Breast epithelium (tissue), 3 donors: ENCODE measurements at regions not wholly inside any gene's neighbourhood (a gene's known extent, or its start where the extent isn't known, plus 50 kb on each side); places are given as distances from the start of the nearest gene placed in this dataset.

Experiments used
- POLR2A ChIP-seq: fragments of 450-650 bp; IDR thresholded peaks from one replicate; pipeline ENCODE4 v1.6.1; 2016; ENCODE audit warnings: antibody characterized with exemption, mild to moderate bottlenecking, moderate library complexity
- TF ChIP-seq, protein P1 (sequence below), 3 donors: fragments of 450-650 bp; IDR thresholded peaks; one replicate each; pipeline ENCODE4 v1.5.1; 2016 to 2017; ENCODE audit warnings: antibody characterized with exemption in 3 of 3, mild to moderate bottlenecking in 3 of 3, moderate library complexity in 3 of 3

DNA sequence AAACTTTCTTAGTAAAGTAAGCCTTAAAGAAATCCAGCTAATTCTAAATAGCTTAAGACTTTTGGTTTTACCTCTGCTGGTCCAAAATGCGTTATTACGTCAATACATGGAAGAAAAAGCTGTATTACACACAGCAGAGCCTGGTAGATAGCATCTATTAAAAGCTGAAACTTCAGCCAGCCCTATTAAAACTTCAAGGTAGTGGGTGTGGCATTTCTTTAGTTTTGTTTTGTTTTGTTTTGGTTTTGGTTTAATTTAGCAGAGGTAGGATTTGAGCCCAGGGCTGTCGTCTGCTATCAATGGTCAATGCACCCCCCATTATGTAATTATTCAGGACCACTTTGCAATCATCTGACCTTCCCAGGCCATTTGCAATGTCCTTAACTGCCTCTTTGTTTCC, 318.4 kb upstream of the MAF start:
- TF ChIP-seq POLR2A, result no peak
- TF ChIP-seq, protein P1, sequence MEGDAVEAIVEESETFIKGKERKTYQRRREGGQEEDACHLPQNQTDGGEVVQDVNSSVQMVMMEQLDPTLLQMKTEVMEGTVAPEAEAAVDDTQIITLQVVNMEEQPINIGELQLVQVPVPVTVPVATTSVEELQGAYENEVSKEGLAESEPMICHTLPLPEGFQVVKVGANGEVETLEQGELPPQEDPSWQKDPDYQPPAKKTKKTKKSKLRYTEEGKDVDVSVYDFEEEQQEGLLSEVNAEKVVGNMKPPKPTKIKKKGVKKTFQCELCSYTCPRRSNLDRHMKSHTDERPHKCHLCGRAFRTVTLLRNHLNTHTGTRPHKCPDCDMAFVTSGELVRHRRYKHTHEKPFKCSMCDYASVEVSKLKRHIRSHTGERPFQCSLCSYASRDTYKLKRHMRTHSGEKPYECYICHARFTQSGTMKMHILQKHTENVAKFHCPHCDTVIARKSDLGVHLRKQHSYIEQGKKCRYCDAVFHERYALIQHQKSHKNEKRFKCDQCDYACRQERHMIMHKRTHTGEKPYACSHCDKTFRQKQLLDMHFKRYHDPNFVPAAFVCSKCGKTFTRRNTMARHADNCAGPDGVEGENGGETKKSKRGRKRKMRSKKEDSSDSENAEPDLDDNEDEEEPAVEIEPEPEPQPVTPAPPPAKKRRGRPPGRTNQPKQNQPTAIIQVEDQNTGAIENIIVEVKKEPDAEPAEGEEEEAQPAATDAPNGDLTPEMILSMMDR (IDR thresholded peaks at IDR 0.05), result no peak
